GM18508 (cell line): ENCODE measurements at regions not wholly inside any gene's neighbourhood (a gene's known extent, or its start where the extent isn't known, plus 50 kb on each side); places are given as distances from the start of the nearest gene placed in this dataset.
"Not testable (repeated sequence)": the region's sequence is repeated elsewhere in the genome, so short reads cannot be mapped to it uniquely, and the experiment has no call there.

Source experiments
- ATAC-seq: cut with Tn5 transposase; IDR thresholded peaks from one replicate; pipeline ENCODE4 v1.9.1; 2021; ENCODE audit warnings: moderate number of reproducible peaks; ENCODE audit not compliant: insufficient read depth, unreplicated experiment

DNA sequence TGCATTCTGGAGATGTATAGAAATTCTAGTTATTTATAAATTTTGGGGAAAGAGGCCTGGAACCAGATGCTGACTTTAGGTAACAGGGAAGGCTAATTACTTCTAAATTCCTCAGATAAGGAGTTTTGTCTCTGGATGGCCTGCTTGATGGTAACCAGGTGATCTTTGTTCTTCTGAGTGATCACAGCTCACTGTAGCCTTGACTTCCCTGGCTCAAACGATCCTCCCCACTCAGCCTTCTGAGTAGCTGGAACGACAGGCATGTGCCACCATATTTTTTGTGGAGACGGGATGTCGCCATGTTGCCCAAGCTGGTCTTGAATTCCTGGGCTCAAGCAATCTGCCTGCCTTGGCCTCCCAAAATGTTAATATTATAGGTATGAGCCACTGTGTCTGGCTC lies 54.4 kb upstream of the MSH6 start:
- ATAC-seq = no peak

- ATAC-seq = no peak
Measured at GRCh38 chr2:47727956-47728355, 55.0 kb upstream of the MSH6 start.

GRCh38 chr2:47726978-47727377 lies 56.0 kb upstream of the MSH6 start:
- ATAC-seq = not testable (repeated sequence)

GRCh38 chr2:47725808-47726207 lies 57.1 kb upstream of the MSH6 start:
- no peak for ATAC-seq

DNA sequence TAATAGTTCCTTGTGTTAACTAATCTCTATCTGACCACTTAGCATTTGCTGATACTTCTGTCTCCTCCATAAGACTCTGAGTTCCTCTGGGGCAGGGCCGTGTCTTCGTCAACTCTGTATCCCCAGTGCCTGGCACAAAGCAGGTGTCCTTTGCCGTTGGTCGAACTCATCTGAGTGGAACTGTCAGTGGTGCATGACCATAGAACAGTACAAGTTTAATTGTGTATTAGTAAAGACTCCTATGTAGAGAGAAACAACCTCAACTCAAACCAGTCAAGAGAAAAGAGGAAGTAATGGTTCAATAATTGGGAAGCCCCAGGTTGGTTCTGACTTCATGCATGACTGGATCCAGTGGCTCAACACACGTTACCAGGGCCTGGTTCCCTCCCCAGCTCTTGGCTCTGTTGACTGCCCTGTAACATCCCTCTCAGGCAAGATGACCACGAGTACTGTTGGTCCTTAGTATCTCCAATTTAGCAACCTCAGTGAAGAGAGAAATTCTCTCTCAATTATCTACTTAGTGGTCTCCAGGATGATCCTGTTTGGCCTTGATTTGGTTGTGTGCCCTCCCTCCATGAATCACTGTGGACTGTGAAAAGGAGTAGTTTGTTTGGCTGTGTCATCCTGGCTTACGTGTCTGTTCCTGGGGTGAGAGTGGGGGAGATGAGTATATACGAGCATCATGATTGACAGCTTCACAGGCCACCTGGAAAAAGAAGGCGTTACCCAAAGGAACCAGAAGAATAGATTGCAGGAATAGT lies 58.5 kb upstream of the MSH6 start:
- peak; percentile 88 for ATAC-seq

DNA sequence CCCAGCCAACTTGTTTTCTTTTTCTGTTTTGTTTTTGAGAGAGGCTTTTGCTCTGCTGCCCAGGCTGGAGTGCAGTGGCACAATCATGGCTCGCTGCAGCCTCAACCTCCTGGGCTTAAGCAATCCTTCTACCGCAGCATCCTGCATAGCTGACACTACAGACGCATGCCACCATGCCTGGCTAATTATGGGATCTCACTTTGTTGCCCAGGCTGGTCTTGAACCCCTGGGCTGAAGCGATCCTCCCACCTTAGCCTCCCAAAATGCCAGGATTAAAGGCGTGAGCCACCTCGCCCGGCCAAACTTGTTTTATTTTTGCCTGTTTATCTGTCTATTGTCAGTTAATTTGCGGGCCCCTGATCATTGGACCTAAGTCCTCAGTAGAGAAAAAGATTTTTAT lies 61.6 kb upstream of the MSH6 start:
- no peak for ATAC-seq

DNA sequence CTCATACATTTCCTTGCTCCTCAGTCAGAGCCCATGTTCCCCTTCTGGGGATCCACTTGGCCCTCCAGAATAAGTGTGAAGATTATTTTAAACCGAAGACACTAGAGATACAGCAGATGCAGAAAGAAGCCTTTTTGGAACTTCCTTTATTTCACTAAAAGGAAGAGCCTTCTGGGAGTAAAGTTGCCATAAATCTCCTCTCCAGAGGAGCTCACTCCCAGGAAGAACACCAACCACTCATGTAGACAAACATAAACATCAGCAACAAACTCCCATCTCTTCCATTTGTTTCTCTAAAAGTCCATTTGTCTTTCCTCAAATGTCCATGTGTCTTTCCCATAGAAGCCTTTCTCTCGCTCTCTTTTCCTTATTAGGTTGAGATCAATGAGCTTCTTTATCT lies 62.4 kb upstream of the MSH6 start:
- no peak for ATAC-seq

- ATAC-seq = no peak
Measured at GRCh38 chr2:47720036-47720435, 62.9 kb upstream of the MSH6 start.

DNA sequence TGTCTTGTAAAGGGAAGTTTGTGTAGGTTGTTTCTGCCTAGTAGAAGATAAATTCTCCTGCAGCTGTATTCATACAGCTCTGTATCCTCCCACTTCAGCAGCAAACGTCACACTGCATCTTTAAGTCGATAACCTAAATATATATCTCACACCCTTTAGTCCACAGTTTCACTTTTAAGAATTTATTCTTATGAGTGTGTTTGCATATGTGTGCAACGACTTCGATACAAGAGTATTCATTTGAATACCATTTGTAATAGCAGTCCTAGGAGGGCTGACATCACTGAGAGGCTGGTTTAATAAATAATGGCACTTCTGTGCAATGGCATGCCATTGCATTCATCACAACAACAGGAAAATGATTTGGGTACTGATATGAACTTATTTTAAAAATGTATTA lies 63.8 kb upstream of the MSH6 start:
- peak; percentile 77 for ATAC-seq

GRCh38 chr2:47716307-47716706 lies 66.6 kb upstream of the MSH6 start:
- ATAC-seq = not testable (repeated sequence)

GRCh38 chr2:47715552-47715951 lies 67.4 kb upstream of the MSH6 start:
- no peak for ATAC-seq

- peak; percentile 88 for ATAC-seq
Measured at GRCh38 chr2:47708801-47709499, 74.0 kb upstream of the MSH6 start.

GRCh38 chr2:47704287-47704686 lies 78.7 kb upstream of the MSH6 start:
- ATAC-seq = no peak

DNA sequence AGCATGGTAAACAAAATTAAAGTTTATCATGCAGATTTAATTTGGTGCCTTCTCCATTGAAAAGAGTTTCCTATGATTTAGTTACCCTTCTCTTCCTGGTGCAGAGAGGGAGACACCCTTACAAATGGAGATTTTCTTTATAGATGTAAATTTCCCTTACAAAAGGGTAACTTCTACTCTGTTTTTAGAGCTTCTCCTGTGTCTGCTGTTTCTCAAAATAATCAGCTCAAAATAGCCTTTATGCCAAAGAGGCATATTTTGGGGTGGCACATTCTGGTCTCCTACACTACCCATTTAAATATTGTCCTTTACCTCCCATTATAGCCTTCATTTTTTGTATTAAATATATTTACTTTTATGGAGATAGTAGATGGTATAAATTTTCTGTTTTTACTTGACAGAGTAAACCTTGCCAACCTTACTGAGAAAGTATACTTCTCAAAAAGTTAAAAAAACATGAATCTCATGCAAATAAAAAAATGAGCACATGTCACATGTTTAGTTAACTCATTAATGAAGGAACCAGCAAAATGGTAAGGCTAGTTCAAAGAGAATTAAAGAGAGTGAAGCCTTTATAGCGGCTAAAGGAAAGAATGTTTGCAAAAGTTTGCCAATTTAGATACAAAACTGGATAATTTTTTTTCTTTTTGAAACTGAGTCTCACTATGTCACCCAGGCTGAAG lies 83.3 kb upstream of the MSH6 start:
- ATAC-seq = no peak

- ATAC-seq = not testable (repeated sequence)
Measured at GRCh38 chr2:47698436-47698972, 84.4 kb upstream of the MSH6 start.

GRCh38 chr2:47697681-47698435 lies 85.1 kb upstream of the MSH6 start:
- not testable (repeated sequence) for ATAC-seq

GRCh38 chr2:47697000-47697601 lies 85.8 kb upstream of the MSH6 start:
- no peak for ATAC-seq

DNA sequence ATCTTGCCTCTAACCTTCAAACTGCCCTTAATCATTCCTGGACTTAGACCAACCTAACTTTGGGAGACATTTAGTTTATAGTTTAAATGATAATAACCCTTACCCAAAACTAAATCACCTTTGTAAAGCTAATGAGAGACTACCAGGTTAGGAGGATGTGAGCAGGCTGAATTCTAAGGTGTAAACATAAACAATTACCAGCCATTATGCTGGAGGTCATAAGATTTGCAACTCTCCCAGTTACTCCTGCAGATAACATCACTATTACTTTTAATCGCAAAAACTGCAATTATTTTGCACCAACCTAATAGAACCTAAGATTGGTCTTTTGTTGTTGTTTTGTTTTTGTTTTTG lies 86.5 kb upstream of the MSH6 start:
- no peak for ATAC-seq

DNA sequence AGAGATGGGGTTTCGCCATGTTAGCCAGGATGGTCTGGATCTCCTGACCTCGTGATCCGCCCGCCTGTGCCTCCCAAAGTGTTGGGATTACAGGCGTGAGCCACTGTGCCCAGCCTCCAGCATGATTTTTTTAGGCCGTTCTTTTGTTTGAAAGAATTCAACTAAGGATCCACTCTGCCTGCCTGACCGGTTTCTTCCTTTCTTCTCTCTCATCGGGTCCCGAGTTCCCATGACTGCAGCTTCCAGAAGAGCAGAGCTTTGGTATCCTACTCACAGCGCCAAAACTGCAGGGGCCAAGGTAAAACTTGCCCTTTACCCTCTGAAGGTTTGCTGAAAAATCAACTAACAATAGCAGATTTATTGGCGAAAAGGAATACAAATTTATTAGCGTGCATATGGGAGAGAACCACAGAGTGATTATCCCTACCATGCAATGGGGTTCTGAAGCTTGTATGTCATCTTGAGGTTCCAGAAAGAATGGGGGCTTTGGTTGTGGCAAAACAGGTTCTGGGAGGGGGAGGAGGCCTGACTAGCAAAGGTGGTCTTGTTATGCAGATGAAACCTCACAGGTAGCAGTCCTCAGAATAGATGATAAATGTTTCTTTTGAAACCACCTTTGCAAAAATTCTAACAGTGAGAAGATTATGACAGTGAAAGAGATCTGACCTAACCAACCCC lies 87.0 kb upstream of the MSH6 start:
- no peak for ATAC-seq
